Prostate gland (tissue), 2 donors: ENCODE measurements at regions not wholly inside any gene's neighbourhood (a gene's known extent, or its start where the extent isn't known, plus 50 kb on each side); places are given as distances from the start of the nearest gene placed in this dataset.

Experiments used
- DNase-seq: peaks from one replicate; pipeline ENCODE4 v3.0.0-alpha.2; 2019; ENCODE audit warnings: low spot score
- H3K27ac ChIP-seq, 2 donors: fragments of 200-600 bp; sonication (generic); 2 replicates each; pipeline ENCODE4 v1.5.1; 2017 to 2019
- H3K27me3 ChIP-seq: fragments of 200-600 bp; sonication (generic); replicated peaks from 2 replicates; pipeline ENCODE4 v1.5.1; 2019; ENCODE audit not compliant: insufficient read depth
- H3K36me3 ChIP-seq, 2 donors: fragments of 200-600 bp; sonication (generic); 1 replicate in 1 of 2; 2 replicates in 1 of 2; pipeline versions ENCODE4 v1.5.1 to v1.8.1; 2017 to 2019
- H3K4me1 ChIP-seq: fragments of 200-600 bp; sonication (generic); replicated peaks from 2 replicates; pipeline ENCODE4 v1.5.1; 2019
- H3K4me3 ChIP-seq, 2 donors: fragments of 200-600 bp; sonication (generic); 2 replicates each; pipeline ENCODE4 v1.5.1; 2017 to 2019
- H3K9me3 ChIP-seq: fragments of 200-600 bp; sonication (generic); 2 replicates; pipeline ENCODE4 v1.5.1; 2017
- POLR2A ChIP-seq: fragments of 450-650 bp; IDR thresholded peaks from one replicate; pipeline ENCODE4 v1.6.1; 2016; ENCODE audit warnings: antibody characterized with exemption, mild to moderate bottlenecking
- POLR2AphosphoS5 ChIP-seq: sonication (generic); formaldehyde crosslinking; IDR thresholded peaks from one replicate; pipeline ENCODE4 v1.6.1; 2017; ENCODE audit warnings: antibody characterized with exemption
- WGBS: methylation state at CpG from one replicate; pipeline ENCODE4 v1.1.5; 2018; 5-methylcytosine and 5-hydroxymethylcytosine counted together
- intact Hi-C: fragments of 100-400 bp; cut with DNase I; formaldehyde crosslinking; loops from one replicate; pipeline ENCODE4 v1.14.2; 2022
- TF ChIP-seq, protein P1 (sequence below), 4 experiments: fragments of 200-600 bp in 2 of 4; fragments of 450-650 bp in 2 of 4; sonication (generic) in 2 of 4; IDR thresholded peaks; 1 replicate in 3 of 4; 2 replicates in 1 of 4; pipeline ENCODE4 v1.5.1; 2016 to 2019; ENCODE audit warnings: antibody characterized with exemption in 4 of 4, mild to moderate bottlenecking in 2 of 4, moderate library complexity in 2 of 4

DNA sequence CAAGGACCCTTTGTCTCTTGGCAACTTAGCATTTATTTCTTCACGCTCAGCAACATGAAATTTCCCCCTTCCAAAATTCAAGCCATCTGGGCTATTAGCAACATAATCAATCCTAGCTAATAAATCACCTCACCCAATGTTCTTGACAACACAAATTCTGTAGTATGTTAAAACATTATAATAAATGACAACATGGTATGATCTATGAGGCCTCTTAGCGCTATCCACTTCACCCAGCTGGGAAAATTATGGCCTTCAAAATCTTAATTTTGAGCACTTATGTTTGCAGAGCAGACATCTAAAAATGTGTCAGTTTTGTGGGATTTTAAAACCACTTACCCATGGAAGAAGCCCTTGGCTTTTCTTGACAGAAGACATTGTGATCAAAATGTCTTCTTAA is 181.9 kb downstream of the HDGFL1 start:
- Histone ChIP-seq H3K27ac (no peak overlapping the region), H3K27me3 (no peaks in the 10 kb centered on the region), H3K36me3 (no peaks in the 10 kb centered on the region), H3K9me3 (no peaks in the 10 kb centered on the region), H3K4me1 (no peaks in the 10 kb centered on the region), H3K4me3 (no peak overlapping the region)
- TF ChIP-seq POLR2AphosphoS5 (no peak), POLR2A (no peak)
- TF ChIP-seq, protein P1, sequence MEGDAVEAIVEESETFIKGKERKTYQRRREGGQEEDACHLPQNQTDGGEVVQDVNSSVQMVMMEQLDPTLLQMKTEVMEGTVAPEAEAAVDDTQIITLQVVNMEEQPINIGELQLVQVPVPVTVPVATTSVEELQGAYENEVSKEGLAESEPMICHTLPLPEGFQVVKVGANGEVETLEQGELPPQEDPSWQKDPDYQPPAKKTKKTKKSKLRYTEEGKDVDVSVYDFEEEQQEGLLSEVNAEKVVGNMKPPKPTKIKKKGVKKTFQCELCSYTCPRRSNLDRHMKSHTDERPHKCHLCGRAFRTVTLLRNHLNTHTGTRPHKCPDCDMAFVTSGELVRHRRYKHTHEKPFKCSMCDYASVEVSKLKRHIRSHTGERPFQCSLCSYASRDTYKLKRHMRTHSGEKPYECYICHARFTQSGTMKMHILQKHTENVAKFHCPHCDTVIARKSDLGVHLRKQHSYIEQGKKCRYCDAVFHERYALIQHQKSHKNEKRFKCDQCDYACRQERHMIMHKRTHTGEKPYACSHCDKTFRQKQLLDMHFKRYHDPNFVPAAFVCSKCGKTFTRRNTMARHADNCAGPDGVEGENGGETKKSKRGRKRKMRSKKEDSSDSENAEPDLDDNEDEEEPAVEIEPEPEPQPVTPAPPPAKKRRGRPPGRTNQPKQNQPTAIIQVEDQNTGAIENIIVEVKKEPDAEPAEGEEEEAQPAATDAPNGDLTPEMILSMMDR (IDR thresholded peaks at IDR 0.05), result no peak
- 93% methylated on average over 2 of the region's 2 CpGs for WGBS
- intact Hi-C loops, result no loop called here
- no peak for DNase-seq

- no peak overlapping the region for H3K4me3 ChIP-seq
- TF ChIP-seq POLR2AphosphoS5, result no peak
- TF ChIP-seq, protein P1 (IDR thresholded peaks at IDR 0.05), result no peak
- no peak for TF ChIP-seq POLR2A
- intact Hi-C loops, result no loop called here
Measured at GRCh38 chr6:22752522-22752921, 183.2 kb downstream of the HDGFL1 start.

GRCh38 chr6:22754061-22754460 is 184.7 kb downstream of the HDGFL1 start:
- H3K4me3 ChIP-seq, result no peak overlapping the region
- H3K36me3 ChIP-seq, result no peaks in the 10 kb centered on the region
- H3K4me1 ChIP-seq, result no peaks in the 10 kb centered on the region
- intact Hi-C loops, result no loop called here
- H3K27me3 ChIP-seq, result no peaks in the 10 kb centered on the region
- 46% methylated on average over 2 of the region's 2 CpGs for WGBS
- DNase-seq, result no peak
- no peak overlapping the region for H3K27ac ChIP-seq
- TF ChIP-seq POLR2AphosphoS5 (no peak), POLR2A (no peak)
- TF ChIP-seq, protein P1 (IDR thresholded peaks at IDR 0.05), result no peak
- no peaks in the 10 kb centered on the region for H3K9me3 ChIP-seq

More at GRCh38 chr6:22752522-22752921, 183.2 kb downstream of the HDGFL1 start:
- DNase-seq, result no peak
- Histone ChIP-seq H3K36me3 (no peaks in the 10 kb centered on the region), H3K27ac (no peak overlapping the region), H3K4me1 (no peaks in the 10 kb centered on the region), H3K9me3 (no peaks in the 10 kb centered on the region), H3K27me3 (no peaks in the 10 kb centered on the region)
- WGBS, result 95% methylated on average over 2 of the region's 2 CpGs

GRCh38 chr6:22755605-22756004 is 186.2 kb downstream of the HDGFL1 start:
- TF ChIP-seq POLR2AphosphoS5, result no peak
- TF ChIP-seq, protein P1 (IDR thresholded peaks at IDR 0.05), result no peak
- TF ChIP-seq POLR2A, result no peak
- H3K27me3 ChIP-seq, result no peaks in the 10 kb centered on the region
- 61% methylated on average over 4 of the region's 4 CpGs for WGBS
- no peaks in the 10 kb centered on the region for H3K9me3 ChIP-seq
- H3K27ac ChIP-seq, result no peak overlapping the region
- no peak overlapping the region for H3K4me3 ChIP-seq
- no peaks in the 10 kb centered on the region for H3K4me1 ChIP-seq
- H3K36me3 ChIP-seq, result no peaks in the 10 kb centered on the region
- intact Hi-C loops, result no loop called here
- DNase-seq, result no peak

DNA sequence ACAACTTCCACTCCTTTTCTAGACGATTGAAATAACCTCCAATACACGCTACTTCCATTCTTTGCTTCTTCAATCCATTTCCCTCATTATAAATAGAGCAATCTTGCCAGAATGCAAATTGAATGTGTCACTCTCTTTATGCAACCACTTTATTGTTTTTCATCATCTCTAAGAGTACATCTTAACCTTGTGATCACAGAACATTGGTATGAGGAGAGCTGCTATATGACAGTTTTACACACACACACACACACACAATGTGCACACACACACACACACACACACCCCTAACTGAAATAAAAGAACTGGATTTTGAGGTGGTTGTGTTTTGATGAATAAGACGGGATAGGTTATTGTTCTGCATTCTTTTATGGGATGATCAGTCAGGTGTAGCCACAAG is 187.0 kb downstream of the HDGFL1 start:
- H3K9me3 ChIP-seq, result no peaks in the 10 kb centered on the region
- H3K36me3 ChIP-seq, result no peaks in the 10 kb centered on the region
- 62% methylated on average over 3 of the region's 3 CpGs for WGBS
- intact Hi-C loops, result no loop called here
- no peaks in the 10 kb centered on the region for H3K4me1 ChIP-seq
- H3K27ac ChIP-seq, result no peak overlapping the region
- no peak for DNase-seq
- no peaks in the 10 kb centered on the region for H3K27me3 ChIP-seq
- H3K4me3 ChIP-seq, result no peak overlapping the region
- no peak for TF ChIP-seq POLR2A
- TF ChIP-seq, protein P1 (IDR thresholded peaks at IDR 0.05), result no peak
- TF ChIP-seq POLR2AphosphoS5, result no peak
